IMR-90 (cell line): ENCODE measurements at regions not wholly inside any gene's neighbourhood (a gene's known extent, or its start where the extent isn't known, plus 50 kb on each side); places are given as distances from the start of the nearest gene placed in this dataset.

Experiments used
- ATAC-seq: fragments of 200-7000 bp; cut with Tn5 transposase; 2 replicates; pipeline ENCODE4 v1.9.1; 2020; ENCODE audit warnings: low read depth, mild to moderate bottlenecking, moderate library complexity
- BruUV-seq: library from RNA; stranded (reverse); fragments of 400-500 nt; replicated peaks from 2 replicates; lab custom pipeline; 2021; lab: Mats Ljungman, UMichigan
- CTCF ChIA-PET: fragments of 300-600 bp; formaldehyde crosslinking; extraction: SDS; loops from one replicate; lab custom pipeline; 2021; ENCODE audit warnings: antibody characterized with exemption; lab: Yijun Ruan, JAX
- POLR2A ChIA-PET: fragments of 300-600 bp; sonication (Branson Sonifier 250); formaldehyde crosslinking; loops from one replicate; lab custom pipeline; 2022; ENCODE audit warnings: antibody characterized with exemption; ENCODE audit not compliant: unreplicated experiment; lab: Charles Lee
- DNase-seq: peaks from one replicate; pipeline ENCODE4 v3.0.0; 2013
- H2AFZ ChIP-seq: replicated peaks from 2 replicates; pipeline ENCODE3; 2013; ENCODE audit warnings: low read length, mild to moderate bottlenecking; ENCODE audit not compliant: poor library complexity
- H2AK5ac ChIP-seq: 2 replicates; pipeline ENCODE4 v1.6.1; 2013; ENCODE audit warnings: low read depth, low read length, inconsistent platforms
- H2AK9ac ChIP-seq: replicated peaks from 2 replicates; pipeline ENCODE3; 2013; ENCODE audit warnings: mild to moderate bottlenecking, low read depth, low read length, moderate library complexity; ENCODE audit not compliant: poor library complexity
- H2BK120ac ChIP-seq: 2 replicates; pipeline ENCODE4 v1.6.1; 2013; ENCODE audit warnings: low read depth, low read length, inconsistent platforms
- H2BK15ac ChIP-seq: 3 replicates; pipeline ENCODE4 v1.6.1; 2013; ENCODE audit warnings: low read depth, low read length, inconsistent platforms
- H2BK20ac ChIP-seq: 2 replicates; pipeline ENCODE4 v1.6.1; 2013; ENCODE audit warnings: low read depth, mild to moderate bottlenecking, inconsistent platforms, low read length, moderate library complexity
- H2BK5ac ChIP-seq: 2 replicates; pipeline ENCODE4 v1.6.1; 2013; ENCODE audit warnings: mild to moderate bottlenecking, low read depth, low read length, inconsistent platforms; ENCODE audit not compliant: poor library complexity, severe bottlenecking
- H3K14ac ChIP-seq: replicated peaks from 2 replicates; pipeline ENCODE4 v1.6.1; 2013; ENCODE audit warnings: low read depth, low read length, inconsistent platforms
- H3K18ac ChIP-seq: 2 replicates; pipeline ENCODE4 v1.6.1; 2013; ENCODE audit warnings: low read depth, low read length, control low read depth
- H3K23ac ChIP-seq: 2 replicates; pipeline ENCODE4 v1.6.1; 2013; ENCODE audit warnings: low read depth, low read length, inconsistent platforms
- H3K27ac ChIP-seq: 2 replicates; pipeline ENCODE4 v1.5.1; 2013; ENCODE audit warnings: mild to moderate bottlenecking, control low read depth, low read length; ENCODE audit not compliant: insufficient read depth
- H3K27me3 ChIP-seq: 2 replicates; pipeline ENCODE4 v1.6.1; 2013; ENCODE audit warnings: low read length; ENCODE audit not compliant: control insufficient read depth, insufficient read depth
- H3K36me3 ChIP-seq: 2 replicates; pipeline ENCODE4 v1.6.1; 2013; ENCODE audit warnings: low read length, mixed read lengths; ENCODE audit not compliant: control insufficient read depth, insufficient read depth
- H3K4ac ChIP-seq: 2 replicates; pipeline ENCODE4 v1.6.1; 2013; ENCODE audit warnings: low read depth, low read length, inconsistent platforms
- H3K4me1 ChIP-seq: 2 replicates; pipeline ENCODE4 v1.6.1; 2013; ENCODE audit warnings: low read length, mixed read lengths; ENCODE audit not compliant: control insufficient read depth, insufficient read depth
- H3K4me2 ChIP-seq: 2 replicates; pipeline ENCODE4 v1.6.1; 2013; ENCODE audit warnings: low read depth, mild to moderate bottlenecking, control low read depth, low read length, moderate library complexity
- H3K4me3 ChIP-seq: 2 replicates; pipeline ENCODE4 v1.5.1; 2013; ENCODE audit warnings: low read depth, mild to moderate bottlenecking, control low read depth, low read length, moderate library complexity; ENCODE audit not compliant: insufficient read depth
- H3K56ac ChIP-seq: 2 replicates; pipeline ENCODE4 v1.6.1; 2013; ENCODE audit warnings: low read length, inconsistent platforms; ENCODE audit not compliant: insufficient read depth; ENCODE audit errors: extremely low read depth
- H3K79me1 ChIP-seq, 2 experiments: 2 replicates each; pipeline ENCODE4 v1.6.1; 2013; ENCODE audit warnings: low read length in 2 of 2, inconsistent platforms in 1 of 2, low read depth in 1 of 2
- H3K9ac ChIP-seq: 2 replicates; pipeline ENCODE4 v1.6.1; 2013; ENCODE audit warnings: low read depth, low read length, control low read depth
- H3K9me1 ChIP-seq: 2 replicates; pipeline ENCODE4 v1.6.1; 2013; ENCODE audit warnings: low read length, inconsistent platforms; ENCODE audit not compliant: insufficient read depth
- H3K9me3 ChIP-seq: 2 replicates; pipeline ENCODE4 v1.6.1; 2013; ENCODE audit warnings: low read length; ENCODE audit not compliant: control insufficient read depth, insufficient read depth
- H4K20me1 ChIP-seq: 2 replicates; pipeline ENCODE4 v1.6.1; 2013; ENCODE audit warnings: low read length, inconsistent platforms; ENCODE audit not compliant: insufficient read depth
- H4K5ac ChIP-seq: 2 replicates; pipeline ENCODE4 v1.6.1; 2013; ENCODE audit warnings: mild to moderate bottlenecking, low read depth, low read length, control low read depth
- H4K8ac ChIP-seq, 2 experiments: 2 replicates each; pipeline ENCODE4 v1.6.1; 2013; ENCODE audit warnings: low read depth in 2 of 2, low read length in 2 of 2, control low read depth in 1 of 2, inconsistent platforms in 1 of 2
- H4K91ac ChIP-seq: 2 replicates; pipeline ENCODE4 v1.6.1; 2013; ENCODE audit warnings: low read depth, low read length, inconsistent platforms; ENCODE audit not compliant: insufficient read depth
- BHLHE40 ChIP-seq: fragments of 150-350 bp; IDR thresholded peaks from 2 replicates; pipeline ENCODE4 v1.6.1; 2016; ENCODE audit warnings: mild to moderate bottlenecking, low read depth, low read length
- CEBPB ChIP-seq: IDR thresholded peaks from 2 replicates; pipeline ENCODE4 v1.6.1; 2012; ENCODE audit warnings: low read depth, low read length, improper control_type of control experiment
- CHD1 ChIP-seq: IDR thresholded peaks from 2 replicates; pipeline ENCODE4 v1.6.1; 2012; ENCODE audit warnings: low read depth, low read length, improper control_type of control experiment
- FOS ChIP-seq: fragments of 150-350 bp; IDR thresholded peaks from 2 replicates; pipeline ENCODE4 v1.6.1; 2016; ENCODE audit warnings: low read depth, low read length
- MAFK ChIP-seq: IDR thresholded peaks from 2 replicates; pipeline ENCODE4 v1.6.1; 2012; ENCODE audit warnings: low read depth, low read length, improper control_type of control experiment
- MAZ ChIP-seq: IDR thresholded peaks from 2 replicates; pipeline ENCODE4 v1.6.1; 2012; ENCODE audit warnings: low read depth, mild to moderate bottlenecking, low read length, improper control_type of control experiment, moderate library complexity, borderline replicate concordance
- MXI1 ChIP-seq: IDR thresholded peaks from 2 replicates; pipeline ENCODE4 v1.6.1; 2012; ENCODE audit warnings: low read depth, mild to moderate bottlenecking, low read length, moderate library complexity, borderline replicate concordance
- NFE2L2 ChIP-seq: fragments of 150-350 bp; IDR thresholded peaks from 2 replicates; pipeline ENCODE4 v1.6.1; 2016; ENCODE audit warnings: low read depth, mild to moderate bottlenecking, low read length
- POLR2A ChIP-seq: IDR thresholded peaks from 2 replicates; pipeline ENCODE4 v1.6.1; 2012; ENCODE audit warnings: mild to moderate bottlenecking, low read depth, low read length
- RAD21 ChIP-seq: IDR thresholded peaks from 2 replicates; pipeline ENCODE4 v1.6.1; 2012; ENCODE audit warnings: low read length, improper control_type of control experiment
- RCOR1 ChIP-seq: IDR thresholded peaks from 2 replicates; pipeline ENCODE4 v1.6.1; 2012; ENCODE audit warnings: mild to moderate bottlenecking, low read length, improper control_type of control experiment; ENCODE audit not compliant: insufficient replicate concordance
- RFX5 ChIP-seq: IDR thresholded peaks from 2 replicates; pipeline ENCODE4 v1.8.0; 2012; ENCODE audit warnings: low read depth, mild to moderate bottlenecking, low read length, moderate library complexity
- SMC3 ChIP-seq: fragments of 150-350 bp; IDR thresholded peaks from 2 replicates; pipeline ENCODE4 v1.6.1; 2016; ENCODE audit warnings: low read depth, mild to moderate bottlenecking, antibody characterized with exemption, low read length, moderate library complexity
- WGBS, 2 experiments: methylation state at CpG; one replicate each; pipeline versions ENCODE4 v1.1.5 to v1.1.7; 2013; ENCODE audit warnings: missing lambda C conversion rate in 2 of 2; ENCODE audit not compliant: insufficient read length in 1 of 2; ENCODE audit errors: extremely low coverage in 2 of 2; 5-methylcytosine and 5-hydroxymethylcytosine counted together
- dilution Hi-C: fragments of 300-500 bp; cut with HindIII; formaldehyde crosslinking; loops from one replicate; pipeline ENCODE4 v1.14.3; 2018; ENCODE audit warnings: low sequenced_read_pairs; ENCODE audit not compliant: unreplicated experiment
- in situ Hi-C: fragments of 300-500 bp; cut with MboI; formaldehyde crosslinking; loops from 3 replicates; pipeline ENCODE4 v1.14.3; 2019; ENCODE audit warnings: low sequenced_read_pairs, inconsistent platforms, mixed read lengths
- intact Hi-C: fragments of 100-400 bp; cut with micrococcal nuclease; formaldehyde crosslinking; loops from 2 replicates; pipeline ENCODE4 v1.10.0; 2022
- TF ChIP-seq, protein P1 (sequence below): fragments of 150-350 bp; IDR thresholded peaks from 2 replicates; pipeline ENCODE4 v1.6.1; 2017; ENCODE audit warnings: mild to moderate bottlenecking, antibody characterized with exemption, low read length, low read depth
- TF ChIP-seq, protein P2 (sequence below): conservative IDR thresholded peaks from 2 replicates; pipeline ENCODE4 v1.5.1; 2012; ENCODE audit warnings: mild to moderate bottlenecking, low read depth, low read length, improper control_type of control experiment
- TF ChIP-seq, protein P3 (sequence below): fragments of 150-350 bp; IDR thresholded peaks from 2 replicates; pipeline ENCODE4 v1.6.1; 2016; ENCODE audit warnings: low read depth, mild to moderate bottlenecking, low read length, moderate library complexity, borderline replicate concordance

DNA sequence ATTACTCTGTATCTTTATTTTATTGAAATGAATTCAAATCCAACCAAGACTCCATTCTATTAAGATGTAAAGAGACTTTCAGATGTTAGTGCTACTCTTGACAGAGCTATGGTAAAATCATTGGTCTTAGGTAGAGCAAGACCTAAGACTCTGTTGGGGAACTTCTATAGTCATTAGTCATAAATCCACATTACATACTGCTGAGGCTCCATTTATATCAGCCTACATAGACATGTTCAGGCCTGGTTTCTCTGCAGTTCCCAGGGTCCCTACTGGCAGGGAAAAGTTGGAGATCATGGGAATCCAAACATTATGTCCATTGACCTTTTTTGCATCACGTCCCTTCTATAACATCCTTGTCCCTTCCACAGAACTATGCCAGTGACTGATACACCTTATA lies 580.4 kb upstream of the ZEB2 start:
- Histone ChIP-seq H3K36me3 (no peaks in the 10 kb centered on the region), H3K27ac (no peak overlapping the region), H2BK5ac (no peak overlapping the region), H3K9ac (no peak overlapping the region), H3K9me3 (no peaks in the 10 kb centered on the region), H2BK20ac (no peak overlapping the region), H2BK120ac (no peak overlapping the region), H4K8ac (no peak overlapping the region), H4K91ac (no peak overlapping the region), H3K56ac (no peak overlapping the region), H3K9me1 (peaks cover 6% of the 10 kb centered on the region), H3K4me2 (no peak overlapping the region), H3K27me3 (no peaks in the 10 kb centered on the region), H3K4me1 (peaks cover 3% of the 10 kb centered on the region; the same call in 1 of the 2 replicates), H2BK15ac (no peak overlapping the region), H4K5ac (no peak overlapping the region), H2AFZ (no peak overlapping the region), H3K4ac (no peak overlapping the region), H4K20me1 (no peaks in the 10 kb centered on the region), H2AK5ac (no peak overlapping the region), H3K18ac (no peak overlapping the region), H3K14ac (no peak overlapping the region), H3K23ac (no peak overlapping the region), H2AK9ac (no peak overlapping the region), H3K79me1 (no peaks in the 10 kb centered on the region), H3K4me3 (no peak overlapping the region)
- TF ChIP-seq, protein P1, sequence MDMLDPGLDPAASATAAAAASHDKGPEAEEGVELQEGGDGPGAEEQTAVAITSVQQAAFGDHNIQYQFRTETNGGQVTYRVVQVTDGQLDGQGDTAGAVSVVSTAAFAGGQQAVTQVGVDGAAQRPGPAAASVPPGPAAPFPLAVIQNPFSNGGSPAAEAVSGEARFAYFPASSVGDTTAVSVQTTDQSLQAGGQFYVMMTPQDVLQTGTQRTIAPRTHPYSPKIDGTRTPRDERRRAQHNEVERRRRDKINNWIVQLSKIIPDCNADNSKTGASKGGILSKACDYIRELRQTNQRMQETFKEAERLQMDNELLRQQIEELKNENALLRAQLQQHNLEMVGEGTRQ: no peak
- no peak for TF ChIP-seq NFE2L2
- TF ChIP-seq BHLHE40: no peak
- no peak for TF ChIP-seq SMC3
- no peak for TF ChIP-seq MAZ
- no peak for TF ChIP-seq CEBPB
- no peak for TF ChIP-seq POLR2A
- TF ChIP-seq, protein P2, sequence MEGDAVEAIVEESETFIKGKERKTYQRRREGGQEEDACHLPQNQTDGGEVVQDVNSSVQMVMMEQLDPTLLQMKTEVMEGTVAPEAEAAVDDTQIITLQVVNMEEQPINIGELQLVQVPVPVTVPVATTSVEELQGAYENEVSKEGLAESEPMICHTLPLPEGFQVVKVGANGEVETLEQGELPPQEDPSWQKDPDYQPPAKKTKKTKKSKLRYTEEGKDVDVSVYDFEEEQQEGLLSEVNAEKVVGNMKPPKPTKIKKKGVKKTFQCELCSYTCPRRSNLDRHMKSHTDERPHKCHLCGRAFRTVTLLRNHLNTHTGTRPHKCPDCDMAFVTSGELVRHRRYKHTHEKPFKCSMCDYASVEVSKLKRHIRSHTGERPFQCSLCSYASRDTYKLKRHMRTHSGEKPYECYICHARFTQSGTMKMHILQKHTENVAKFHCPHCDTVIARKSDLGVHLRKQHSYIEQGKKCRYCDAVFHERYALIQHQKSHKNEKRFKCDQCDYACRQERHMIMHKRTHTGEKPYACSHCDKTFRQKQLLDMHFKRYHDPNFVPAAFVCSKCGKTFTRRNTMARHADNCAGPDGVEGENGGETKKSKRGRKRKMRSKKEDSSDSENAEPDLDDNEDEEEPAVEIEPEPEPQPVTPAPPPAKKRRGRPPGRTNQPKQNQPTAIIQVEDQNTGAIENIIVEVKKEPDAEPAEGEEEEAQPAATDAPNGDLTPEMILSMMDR: no peak
- no peak for TF ChIP-seq RAD21
- TF ChIP-seq RFX5: no peak
- TF ChIP-seq MXI1: no peak
- TF ChIP-seq, protein P3, sequence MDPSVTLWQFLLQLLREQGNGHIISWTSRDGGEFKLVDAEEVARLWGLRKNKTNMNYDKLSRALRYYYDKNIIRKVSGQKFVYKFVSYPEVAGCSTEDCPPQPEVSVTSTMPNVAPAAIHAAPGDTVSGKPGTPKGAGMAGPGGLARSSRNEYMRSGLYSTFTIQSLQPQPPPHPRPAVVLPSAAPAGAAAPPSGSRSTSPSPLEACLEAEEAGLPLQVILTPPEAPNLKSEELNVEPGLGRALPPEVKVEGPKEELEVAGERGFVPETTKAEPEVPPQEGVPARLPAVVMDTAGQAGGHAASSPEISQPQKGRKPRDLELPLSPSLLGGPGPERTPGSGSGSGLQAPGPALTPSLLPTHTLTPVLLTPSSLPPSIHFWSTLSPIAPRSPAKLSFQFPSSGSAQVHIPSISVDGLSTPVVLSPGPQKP: no peak
- TF ChIP-seq FOS: no peak
- no peak for TF ChIP-seq RCOR1
- no peak for TF ChIP-seq CHD1
- TF ChIP-seq MAFK: no peak
- no peak for ATAC-seq
- ChIA-PET CTCF (no interaction called here), POLR2A (no interaction called here)
- DNase-seq: no peak
- intact Hi-C loops (no loop called here), in situ Hi-C loops (no loop called here), dilution Hi-C loops (no loop called here)
- no CpG with 5 or more reads among the region's 1 CpG for WGBS, 2 experiments
- no TSS peak for BruUV-seq
